ENCODE measurements at regions not wholly inside any gene's neighbourhood (a gene's known extent, or its start where the extent isn't known, plus 50 kb on each side); places are given as distances from the start of the nearest gene placed in this dataset.

DNA sequence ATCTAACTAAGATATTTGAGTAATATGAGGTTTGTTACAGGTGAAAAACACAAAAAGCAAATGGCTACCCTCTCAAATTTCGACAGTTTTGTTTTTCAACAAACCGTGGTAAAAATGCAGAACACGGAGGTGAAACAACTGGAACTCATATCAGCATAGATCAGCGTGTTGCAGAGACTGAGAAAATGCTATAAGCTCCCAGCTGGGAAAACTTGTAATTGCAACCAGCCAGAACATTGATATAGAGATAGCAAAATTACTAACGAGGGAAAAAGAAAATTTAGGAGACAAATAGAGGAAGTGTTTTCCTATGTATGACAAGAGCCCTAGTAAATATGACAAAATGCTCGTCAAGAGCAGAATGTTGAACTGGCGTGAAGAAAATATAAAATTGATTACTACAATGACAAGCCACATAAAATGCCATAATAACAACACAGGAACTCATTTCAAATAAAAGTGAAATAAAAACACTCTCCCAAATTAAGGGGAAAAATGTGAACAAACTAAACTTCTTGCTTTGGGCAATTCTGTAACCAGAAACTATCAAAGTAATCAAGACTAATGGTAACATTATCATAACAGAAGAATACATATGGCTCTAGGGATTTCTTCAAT lies 1989.8 kb downstream of the EFNA5 start:
- TF ChIP-seq, protein P1, sequence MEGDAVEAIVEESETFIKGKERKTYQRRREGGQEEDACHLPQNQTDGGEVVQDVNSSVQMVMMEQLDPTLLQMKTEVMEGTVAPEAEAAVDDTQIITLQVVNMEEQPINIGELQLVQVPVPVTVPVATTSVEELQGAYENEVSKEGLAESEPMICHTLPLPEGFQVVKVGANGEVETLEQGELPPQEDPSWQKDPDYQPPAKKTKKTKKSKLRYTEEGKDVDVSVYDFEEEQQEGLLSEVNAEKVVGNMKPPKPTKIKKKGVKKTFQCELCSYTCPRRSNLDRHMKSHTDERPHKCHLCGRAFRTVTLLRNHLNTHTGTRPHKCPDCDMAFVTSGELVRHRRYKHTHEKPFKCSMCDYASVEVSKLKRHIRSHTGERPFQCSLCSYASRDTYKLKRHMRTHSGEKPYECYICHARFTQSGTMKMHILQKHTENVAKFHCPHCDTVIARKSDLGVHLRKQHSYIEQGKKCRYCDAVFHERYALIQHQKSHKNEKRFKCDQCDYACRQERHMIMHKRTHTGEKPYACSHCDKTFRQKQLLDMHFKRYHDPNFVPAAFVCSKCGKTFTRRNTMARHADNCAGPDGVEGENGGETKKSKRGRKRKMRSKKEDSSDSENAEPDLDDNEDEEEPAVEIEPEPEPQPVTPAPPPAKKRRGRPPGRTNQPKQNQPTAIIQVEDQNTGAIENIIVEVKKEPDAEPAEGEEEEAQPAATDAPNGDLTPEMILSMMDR (conservative IDR thresholded peaks at IDR 0.05) = no peak
- TF ChIP-seq ZFX (IDR thresholded peaks at IDR 0.05) = no peak
